ENCODE measurements at regions not wholly inside any gene's neighbourhood (a gene's known extent, or its start where the extent isn't known, plus 50 kb on each side); places are given as distances from the start of the nearest gene placed in this dataset.

DNA sequence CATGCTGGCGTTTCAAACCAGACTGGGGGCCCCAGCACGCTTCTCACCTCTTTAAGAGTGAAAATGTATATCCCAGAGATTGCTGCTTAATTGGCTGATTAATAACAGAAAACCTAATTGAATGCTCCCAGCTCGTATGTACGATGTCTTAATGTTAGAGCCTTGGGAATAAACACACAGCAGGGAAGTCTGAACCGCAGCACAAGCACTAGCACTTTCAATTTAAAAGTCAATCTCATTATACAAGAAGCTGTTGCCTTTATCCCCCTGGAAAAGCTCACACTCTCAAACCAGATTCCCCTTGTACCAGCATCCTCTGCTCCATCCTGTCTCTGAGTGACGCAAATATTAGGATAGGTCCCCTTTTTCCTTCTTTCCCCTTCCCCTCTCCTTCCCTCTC is 449.1 kb downstream of the MN1 start:
- intact Hi-C loops (cut with micrococcal nuclease): no loop called here
- DNase-seq (no peak), ATAC-seq (ENCODE audit: low read depth) (no peak)
- Histone ChIP-seq H4K20me1 (ENCODE audit: control insufficient read depth, insufficient read depth, low read length, poor library complexity, severe bottlenecking) (no peaks in the 10 kb centered on the region), H3K36me3 (replicated peaks in 1 of 2; ENCODE audit: control extremely low read depth in 1 of 2, control insufficient read depth in 1 of 2, extremely low read depth in 1 of 2, insufficient read depth in 2 of 2, low read length in 1 of 2) (no peaks in the 10 kb centered on the region), H3K79me2 (ENCODE audit: control insufficient read depth, insufficient read depth, low read length) (no peaks in the 10 kb centered on the region), H3K9ac (ENCODE audit: low read length) (no peak overlapping the region), H2AFZ (ENCODE audit: insufficient read depth, low read depth, low read length, poor library complexity, severe bottlenecking) (no peak overlapping the region), H3K4me3 (ENCODE audit: control extremely low read depth in 1 of 5, extremely low read depth in 1 of 5, insufficient read depth in 1 of 5, low read depth in 2 of 5, low read length in 4 of 5) (no peak overlapping the region), H3K9me3 (ENCODE audit: control extremely low read depth in 1 of 3, control insufficient read depth in 2 of 3, insufficient read depth in 1 of 3, low read length in 2 of 3) (peaks cover 7 to 13% (median 10%) of the 10 kb centered on the region in 3 donors), H3K27me3 (replicated peaks in 1 of 4; ENCODE audit: control extremely low read depth in 1 of 4, control insufficient read depth in 3 of 4, insufficient read depth in 4 of 4, low read length in 3 of 4) (peaks cover 0 to 2% (median 0%) of the 10 kb centered on the region in 4 experiments), H3K27ac (ENCODE audit: low read length in 2 of 2) (no peak overlapping the region), H3K4me2 (replicated peaks; ENCODE audit: low read depth, low read length, poor library complexity, severe bottlenecking) (no peak overlapping the region), H3K4me1 (ENCODE audit: control insufficient read depth in 2 of 2, insufficient read depth in 2 of 2, low read length in 2 of 2) (no peaks in the 10 kb centered on the region)
- Mint-ChIP-seq H3K27ac (no peak overlapping the region), H3K9me3 (ENCODE audit: insufficient read depth) (peaks cover 13% of the 10 kb centered on the region), H3K4me1 (no peaks in the 10 kb centered on the region), H3K4me3 (no peak overlapping the region), H3K27me3 (peaks cover 8% of the 10 kb centered on the region)
- ChIA-PET CTCF (no interaction called here), POLR2A (no interaction called here)
- WGBS (ENCODE audit: insufficient coverage): 88% methylated on average over 4 of the region's 6 CpGs
- TF ChIP-seq EZH2 (IDR thresholded peaks at IDR 0.05; ENCODE audit: borderline replicate concordance, insufficient read depth, low read depth, low read length, poor library complexity, severe bottlenecking): no peak
- TF ChIP-seq, protein P1, sequence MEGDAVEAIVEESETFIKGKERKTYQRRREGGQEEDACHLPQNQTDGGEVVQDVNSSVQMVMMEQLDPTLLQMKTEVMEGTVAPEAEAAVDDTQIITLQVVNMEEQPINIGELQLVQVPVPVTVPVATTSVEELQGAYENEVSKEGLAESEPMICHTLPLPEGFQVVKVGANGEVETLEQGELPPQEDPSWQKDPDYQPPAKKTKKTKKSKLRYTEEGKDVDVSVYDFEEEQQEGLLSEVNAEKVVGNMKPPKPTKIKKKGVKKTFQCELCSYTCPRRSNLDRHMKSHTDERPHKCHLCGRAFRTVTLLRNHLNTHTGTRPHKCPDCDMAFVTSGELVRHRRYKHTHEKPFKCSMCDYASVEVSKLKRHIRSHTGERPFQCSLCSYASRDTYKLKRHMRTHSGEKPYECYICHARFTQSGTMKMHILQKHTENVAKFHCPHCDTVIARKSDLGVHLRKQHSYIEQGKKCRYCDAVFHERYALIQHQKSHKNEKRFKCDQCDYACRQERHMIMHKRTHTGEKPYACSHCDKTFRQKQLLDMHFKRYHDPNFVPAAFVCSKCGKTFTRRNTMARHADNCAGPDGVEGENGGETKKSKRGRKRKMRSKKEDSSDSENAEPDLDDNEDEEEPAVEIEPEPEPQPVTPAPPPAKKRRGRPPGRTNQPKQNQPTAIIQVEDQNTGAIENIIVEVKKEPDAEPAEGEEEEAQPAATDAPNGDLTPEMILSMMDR (IDR thresholded peaks at IDR 0.05): no peak

DNA sequence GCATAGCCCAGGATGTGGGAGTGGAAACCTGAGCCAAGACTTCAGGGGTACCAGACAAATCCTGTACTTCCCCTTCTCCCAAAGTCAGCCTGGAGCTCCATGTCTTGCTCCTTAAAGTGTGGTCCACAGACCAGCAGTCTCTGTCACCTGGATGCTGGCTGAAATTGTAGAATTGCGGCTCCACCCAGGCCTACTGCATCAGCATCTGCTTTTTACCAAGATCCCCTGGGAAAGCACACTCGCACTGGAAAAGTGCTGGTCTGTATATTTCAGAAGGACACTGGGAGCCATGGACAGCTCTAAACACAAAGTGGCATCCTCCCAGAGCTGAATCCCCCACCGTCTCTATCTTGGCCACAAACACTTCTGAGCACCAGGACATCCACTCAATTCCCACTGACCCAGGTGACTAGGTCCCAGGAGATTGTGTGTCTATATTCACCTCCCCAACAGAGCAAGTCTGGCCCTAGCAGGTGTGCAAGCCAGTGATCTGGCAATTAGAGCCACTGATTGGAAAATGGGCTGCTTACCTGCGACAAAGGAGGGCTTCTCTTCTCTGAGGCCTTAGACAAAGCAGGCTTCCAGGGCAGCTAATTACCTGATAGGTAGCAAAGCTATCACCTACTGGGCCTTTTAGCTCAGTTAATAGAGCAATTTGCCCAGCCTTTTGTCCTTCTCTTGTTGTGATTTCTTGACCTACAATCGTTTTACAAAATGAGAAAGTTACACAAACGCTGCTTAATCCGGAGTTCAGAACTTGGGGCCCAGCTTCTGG is 443.3 kb downstream of the MN1 start:
- DNase-seq: no peak
- ChIA-PET CTCF (no interaction called here), POLR2A (no interaction called here)
- Histone ChIP-seq H3K9me3 (ENCODE audit: control extremely low read depth in 1 of 3, control insufficient read depth in 2 of 3, insufficient read depth in 1 of 3, low read length in 2 of 3) (peaks cover 3 to 10% (median 6%) of the 10 kb centered on the region in 3 donors), H4K20me1 (ENCODE audit: control insufficient read depth, insufficient read depth, low read length, poor library complexity, severe bottlenecking) (no peaks in the 10 kb centered on the region), H3K4me3 (ENCODE audit: control extremely low read depth in 1 of 5, extremely low read depth in 1 of 5, insufficient read depth in 1 of 5, low read depth in 2 of 5, low read length in 4 of 5) (no peak overlapping the region), H3K79me2 (ENCODE audit: control insufficient read depth, insufficient read depth, low read length) (no peaks in the 10 kb centered on the region), H3K9ac (ENCODE audit: low read length) (no peak overlapping the region), H2AFZ (ENCODE audit: insufficient read depth, low read depth, low read length, poor library complexity, severe bottlenecking) (no peak overlapping the region), H3K27ac (ENCODE audit: low read length in 2 of 2) (no peak overlapping the region), H3K4me1 (ENCODE audit: control insufficient read depth in 2 of 2, insufficient read depth in 2 of 2, low read length in 2 of 2) (no peaks in the 10 kb centered on the region), H3K4me2 (replicated peaks; ENCODE audit: low read depth, low read length, poor library complexity, severe bottlenecking) (no peak overlapping the region), H3K36me3 (replicated peaks in 1 of 2; ENCODE audit: control extremely low read depth in 1 of 2, control insufficient read depth in 1 of 2, extremely low read depth in 1 of 2, insufficient read depth in 2 of 2, low read length in 1 of 2) (no peaks in the 10 kb centered on the region), H3K27me3 (replicated peaks in 1 of 4; ENCODE audit: control extremely low read depth in 1 of 4, control insufficient read depth in 3 of 4, insufficient read depth in 4 of 4, low read length in 3 of 4) (peaks cover 0 to 2% (median 0%) of the 10 kb centered on the region in 4 experiments)
- no peak for ATAC-seq (ENCODE audit: low read depth)
- H3K4me3 Mint-ChIP-seq: no peak overlapping the region
- intact Hi-C loops (cut with micrococcal nuclease): no loop called here
- H3K27me3 Mint-ChIP-seq: peaks cover 5% of the 10 kb centered on the region
- no peak overlapping the region for H3K27ac Mint-ChIP-seq
- 82% methylated on average over 7 of the region's 7 CpGs for WGBS (ENCODE audit: insufficient coverage)
- no peak for TF ChIP-seq EZH2 (IDR thresholded peaks at IDR 0.05; ENCODE audit: borderline replicate concordance, insufficient read depth, low read depth, low read length, poor library complexity, severe bottlenecking)
- TF ChIP-seq, protein P1 (IDR thresholded peaks at IDR 0.05): no peak
- no peaks in the 10 kb centered on the region for H3K4me1 Mint-ChIP-seq
- H3K9me3 Mint-ChIP-seq (ENCODE audit: insufficient read depth): peaks cover 6% of the 10 kb centered on the region
